AG04450 (cell line): ENCODE measurements at regions not wholly inside any gene's neighbourhood (a gene's known extent, or its start where the extent isn't known, plus 50 kb on each side); places are given as distances from the start of the nearest gene placed in this dataset.

Experiments
- CTCF ChIA-PET: fragments of 300-600, 350-600 bp; formaldehyde crosslinking; extraction: SDS; loops from one replicate; lab custom pipeline; 2022; ENCODE audit warnings: antibody characterized with exemption, inconsistent platforms; lab: Charles Lee
- POLR2A ChIA-PET: fragments of 350-600 bp; formaldehyde crosslinking; extraction: SDS; loops from one replicate; lab custom pipeline; 2021; ENCODE audit warnings: antibody characterized with exemption, inconsistent platforms; lab: Yijun Ruan, JAX
- DNase-seq: peaks from one replicate; pipeline ENCODE4 v3.0.0-alpha.2; 2011; ENCODE audit warnings: low read depth, low spot score
- H3K27ac ChIP-seq: one replicate; pipeline ENCODE4 v1.5.1; 2012; ENCODE audit warnings: low read depth, low read length, control low read depth
- H3K27me3 ChIP-seq: one replicate; pipeline ENCODE4 v1.6.0; 2012; ENCODE audit warnings: low read length; ENCODE audit not compliant: control insufficient read depth, insufficient read depth
- H3K4me3 ChIP-seq: 2 replicates; pipeline ENCODE4 v1.5.1; 2011; ENCODE audit warnings: mild to moderate bottlenecking, low read depth, low read length, control low read depth
- H3K9me3 ChIP-seq: 2 replicates; pipeline ENCODE4 v1.5.1; 2012; ENCODE audit warnings: low read length; ENCODE audit not compliant: control insufficient read depth, insufficient read depth
- CTCF ChIP-seq: IDR thresholded peaks from 2 replicates; pipeline ENCODE4 v1.5.1; 2011; ENCODE audit warnings: low read depth, low read length, control low read depth, inconsistent platforms

DNA sequence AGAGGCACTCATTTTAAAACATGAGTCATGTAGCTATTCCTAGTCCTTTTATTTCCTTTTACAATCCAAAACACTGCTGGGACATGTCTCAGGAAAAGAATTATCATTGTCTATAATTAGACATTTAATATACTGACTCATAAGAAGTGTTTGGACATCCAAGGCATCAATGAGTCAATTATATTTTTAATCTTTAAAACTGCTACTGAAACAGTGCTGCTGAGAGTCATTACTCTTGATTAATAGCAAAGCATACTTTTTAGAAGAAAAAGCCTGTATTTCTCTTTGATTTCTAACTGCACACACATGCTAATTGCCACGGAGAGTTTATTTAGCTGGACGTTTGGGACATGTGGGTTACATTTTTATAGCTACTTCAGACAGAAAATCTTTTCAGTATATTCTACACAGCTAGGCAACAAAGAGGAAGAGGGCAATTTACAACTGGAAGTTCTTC lies 1249.0 kb upstream of the CDH18 start:
- H3K9me3 ChIP-seq, result no peaks in the 10 kb centered on the region
- no peak overlapping the region for H3K27ac ChIP-seq
- POLR2A ChIA-PET, result no interaction called here
- CTCF ChIA-PET, result no interaction called here
- TF ChIP-seq CTCF, result no peak
- no peaks in the 10 kb centered on the region for H3K27me3 ChIP-seq
- DNase-seq, result no peak
- H3K4me3 ChIP-seq, result no peak overlapping the region

DNA sequence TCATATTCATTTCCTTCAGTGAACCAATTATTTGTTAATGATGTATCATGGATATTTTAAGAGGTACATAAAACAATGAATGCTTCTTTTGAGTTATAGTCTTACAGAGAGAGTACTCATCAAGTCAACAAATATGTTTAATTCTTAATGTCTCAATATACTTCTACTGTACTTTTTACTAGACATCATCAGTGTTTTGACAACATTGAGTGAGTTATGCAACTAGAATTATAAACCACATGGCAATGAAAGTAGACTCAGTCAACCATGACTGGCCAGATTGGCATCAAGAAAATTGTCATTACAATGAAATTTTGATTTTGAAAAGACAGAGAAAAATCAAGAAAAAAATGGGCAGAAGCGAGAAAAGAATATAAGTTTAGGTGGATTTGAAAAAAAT lies 1248.1 kb upstream of the CDH18 start:
- Histone ChIP-seq H3K27me3 (no peaks in the 10 kb centered on the region), H3K9me3 (no peaks in the 10 kb centered on the region), H3K4me3 (no peak overlapping the region), H3K27ac (no peak overlapping the region)
- no peak for TF ChIP-seq CTCF
- POLR2A ChIA-PET, result no interaction called here
- no peak for DNase-seq
- CTCF ChIA-PET, result no interaction called here

DNA sequence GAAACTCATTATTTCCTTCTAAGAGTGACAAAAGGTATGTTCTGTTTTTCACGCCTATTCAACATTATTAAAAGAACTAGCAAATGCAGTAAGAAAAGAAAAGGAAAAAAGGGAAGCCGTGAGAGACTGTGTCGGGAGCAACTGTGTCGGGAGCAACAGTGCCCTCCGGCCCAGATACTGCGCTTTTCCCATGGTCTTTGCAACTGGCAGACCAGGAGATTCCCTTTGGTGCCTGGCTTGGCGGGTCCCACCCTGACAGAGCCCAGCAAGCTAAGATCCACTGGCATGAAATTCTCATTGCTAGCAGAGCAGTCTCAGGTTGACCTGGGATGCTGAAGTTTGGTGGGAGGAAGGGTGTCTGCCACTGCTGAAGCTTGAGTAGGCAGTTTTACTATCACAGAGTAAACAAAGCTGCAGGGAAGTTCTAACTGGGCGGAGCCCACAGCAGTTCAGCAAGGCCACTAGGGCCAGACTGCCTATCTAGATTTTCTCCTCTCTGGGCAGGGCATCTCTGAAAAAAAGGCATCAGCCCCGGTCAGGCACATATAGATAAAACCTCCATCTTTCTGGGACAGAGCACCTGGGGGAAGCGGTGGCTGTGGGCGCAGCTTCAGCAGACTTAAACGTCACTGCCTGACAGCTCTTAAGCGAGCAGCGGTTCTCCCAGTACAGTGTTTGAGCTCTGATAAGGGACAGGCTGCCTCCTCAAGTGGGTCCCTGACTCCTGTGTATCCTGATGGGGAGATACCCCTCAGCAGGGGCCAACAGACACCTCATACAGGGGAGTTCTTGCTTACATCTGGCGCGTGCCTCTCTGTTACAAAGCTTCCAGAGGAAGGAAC lies 1237.4 kb upstream of the CDH18 start:
- no peak for TF ChIP-seq CTCF
- ChIA-PET POLR2A (no interaction called here), CTCF (no interaction called here)
- no peaks in the 10 kb centered on the region for H3K9me3 ChIP-seq
- no peaks in the 10 kb centered on the region for H3K27me3 ChIP-seq
- no peak overlapping the region for H3K4me3 ChIP-seq
- no peak for DNase-seq
- no peak overlapping the region for H3K27ac ChIP-seq

GRCh38 chr5:21221616-21222015 lies 1233.6 kb upstream of the CDH18 start:
- CTCF ChIA-PET, result no interaction called here
- POLR2A ChIA-PET, result no interaction called here
- no peak for DNase-seq
- Histone ChIP-seq H3K9me3 (no peaks in the 10 kb centered on the region), H3K27me3 (no peaks in the 10 kb centered on the region), H3K27ac (no peak overlapping the region), H3K4me3 (no peak overlapping the region)
- TF ChIP-seq CTCF, result no peak

DNA sequence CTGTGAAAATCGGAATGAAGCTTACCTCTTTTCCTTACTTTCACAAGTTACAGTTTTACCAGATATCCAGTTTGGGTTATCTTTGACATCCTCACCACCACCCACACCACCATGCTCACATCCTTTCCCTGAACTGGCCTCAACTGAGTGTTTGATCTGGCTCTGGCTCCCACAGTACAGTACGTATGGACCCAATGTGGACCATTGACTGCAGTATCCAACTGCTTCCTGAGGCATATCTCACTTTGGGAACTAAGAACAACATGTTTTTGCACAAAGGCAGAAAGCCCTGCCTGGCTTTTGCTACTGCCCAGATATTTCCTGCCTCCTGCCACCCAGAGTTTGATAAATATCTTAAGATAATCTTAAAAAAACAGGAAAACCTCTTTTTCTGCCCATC lies 1232.0 kb upstream of the CDH18 start:
- ChIA-PET CTCF (interaction anchor here (0.6 kb wide), 1 partner anchor 239 kb away, joined by 3 read pairs; no protein-coding TSS in a partner anchor), POLR2A (no interaction called here)
- no peak for DNase-seq
- Histone ChIP-seq H3K9me3 (no peaks in the 10 kb centered on the region), H3K27ac (no peak overlapping the region), H3K27me3 (no peaks in the 10 kb centered on the region), H3K4me3 (no peak overlapping the region)
- TF ChIP-seq CTCF, result no peak
